GM18861 (cell line): ENCODE measurements at regions not wholly inside any gene's neighbourhood (a gene's known extent, or its start where the extent isn't known, plus 50 kb on each side); places are given as distances from the start of the nearest gene placed in this dataset.
"Not testable (repeated sequence)": the region's sequence is repeated elsewhere in the genome, so short reads cannot be mapped to it uniquely, and the experiment has no call there.

ENCODE experiments used
- ATAC-seq: cut with Tn5 transposase; IDR thresholded peaks from one replicate; pipeline ENCODE4 v1.9.1; 2021; ENCODE audit not compliant: unreplicated experiment

DNA sequence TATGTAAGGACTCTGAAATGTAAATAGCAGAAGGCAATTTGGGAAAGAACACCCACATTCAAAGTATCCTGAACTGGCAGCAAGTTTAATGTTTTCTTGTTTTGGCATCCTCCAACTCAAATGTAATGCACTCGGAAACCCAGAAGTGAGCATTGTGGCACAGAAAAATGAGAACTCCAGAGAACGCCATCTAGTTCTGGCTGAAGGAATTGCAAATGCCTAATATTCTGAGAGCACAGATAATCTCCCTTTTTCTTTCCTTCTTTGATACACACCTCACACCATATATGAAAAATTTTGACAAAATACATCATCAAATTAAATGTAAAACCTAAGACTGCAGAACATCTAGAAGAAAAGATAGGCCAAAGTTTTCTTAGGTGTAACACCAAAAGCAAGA, 52.1 kb downstream of the PWWP3B start:
- no peak for ATAC-seq

DNA sequence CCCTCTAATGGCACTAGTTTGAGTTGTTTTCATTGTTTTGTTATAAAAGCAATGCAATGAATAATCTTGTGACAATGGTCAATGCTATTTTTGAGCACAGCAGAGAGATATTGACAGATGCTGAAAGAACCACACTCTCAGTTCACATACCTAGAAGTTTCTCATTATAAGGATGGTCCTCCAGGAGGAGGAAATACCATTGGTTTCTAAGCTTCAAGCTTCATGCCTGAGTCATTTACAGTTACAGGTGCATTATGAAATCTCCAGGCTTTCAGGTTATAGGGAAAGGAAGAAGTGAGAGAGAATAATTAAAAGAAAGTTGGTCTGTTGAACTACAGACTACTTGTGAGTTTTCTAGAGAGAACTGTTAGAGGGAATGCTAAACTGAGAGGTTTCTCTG, 75.3 kb downstream of the PWWP3B start:
- ATAC-seq: no peak

DNA sequence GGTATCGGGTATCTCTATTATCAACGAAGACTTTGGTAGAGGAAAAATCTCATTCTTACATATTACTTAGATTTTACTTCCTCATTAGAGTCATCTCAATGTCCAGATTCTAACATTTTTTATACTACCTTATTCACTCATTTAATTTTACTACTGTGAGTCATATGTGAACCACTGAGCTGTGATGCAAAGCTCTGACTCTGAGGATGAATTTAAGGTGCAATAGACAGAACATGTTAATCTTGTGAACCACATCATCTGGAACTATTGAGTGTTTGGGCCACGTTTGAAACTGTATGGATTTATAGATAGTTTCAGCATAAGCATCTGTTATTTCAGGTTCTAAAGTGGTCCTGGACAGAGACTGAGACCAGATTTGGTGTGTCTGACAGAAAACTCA, 78.4 kb downstream of the PWWP3B start:
- no peak for ATAC-seq

DNA sequence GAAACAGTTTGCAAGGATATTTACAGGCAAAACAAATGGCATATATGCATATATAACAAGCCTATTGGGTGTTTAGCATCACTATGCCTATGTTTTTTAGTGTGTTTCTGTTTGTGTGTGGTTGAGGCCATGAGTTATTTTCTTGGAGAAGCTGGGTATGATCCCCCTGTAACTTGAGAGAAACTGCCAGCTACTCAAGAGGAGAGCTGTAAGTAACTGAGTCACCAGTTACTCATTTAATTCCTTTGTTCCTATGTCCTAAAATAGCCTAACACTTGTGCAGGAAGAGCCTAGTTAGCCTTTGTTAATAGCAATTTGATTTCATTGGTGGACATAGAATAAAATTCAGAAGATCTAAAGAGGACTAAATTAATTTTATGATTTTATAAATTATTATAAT, 79.1 kb downstream of the PWWP3B start:
- no peak for ATAC-seq

DNA sequence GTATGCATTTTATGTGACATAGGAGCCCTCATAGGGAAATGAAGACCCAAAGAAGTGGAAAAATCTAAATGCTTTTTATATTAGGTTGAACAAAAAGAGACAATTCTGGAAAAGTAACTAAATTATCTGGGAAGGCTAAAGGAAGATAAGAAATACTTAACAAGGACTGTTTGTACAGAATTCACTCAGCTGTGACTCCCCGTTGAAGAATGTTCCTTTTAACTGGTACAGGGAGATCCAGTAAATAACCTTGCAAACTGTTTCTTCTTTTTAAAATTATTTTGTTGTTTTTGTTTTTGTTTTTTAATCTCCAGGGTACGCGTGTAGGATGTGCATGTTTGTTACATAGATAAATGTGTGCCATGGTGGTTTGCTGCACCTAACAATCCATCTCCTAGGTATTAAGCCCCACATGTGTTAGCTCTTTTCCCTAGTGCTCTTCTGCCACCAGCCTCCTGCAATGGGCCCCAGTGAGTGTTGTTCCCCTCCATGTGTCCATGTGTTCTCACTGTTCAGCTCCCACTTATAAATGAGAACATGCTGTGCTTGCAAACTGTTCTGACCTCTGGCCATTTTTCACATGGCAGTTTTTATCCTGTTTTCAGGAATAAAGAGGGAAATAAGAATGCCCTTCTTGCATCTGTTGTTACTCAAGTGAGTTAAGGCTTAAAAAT, 81.7 kb downstream of the PWWP3B start:
- ATAC-seq: no peak

DNA sequence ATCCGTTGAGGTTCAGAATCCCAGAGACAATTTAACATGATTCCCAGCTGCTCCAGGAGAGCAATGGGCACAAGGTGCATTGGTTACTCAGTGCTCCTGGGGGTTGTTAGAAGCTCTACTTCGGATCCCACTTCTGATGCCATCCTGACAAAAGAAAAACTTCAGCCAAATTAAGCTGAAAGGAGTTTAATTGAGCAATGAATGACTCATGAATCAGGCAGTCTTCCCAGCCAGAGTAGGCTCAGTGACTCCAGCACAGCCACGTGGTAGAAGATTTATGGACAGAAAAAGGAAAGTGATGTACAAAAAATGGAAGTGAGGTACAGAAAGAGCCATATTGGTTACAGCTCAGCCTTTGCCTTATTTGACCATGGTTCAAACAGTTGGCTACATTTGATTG, 95.7 kb downstream of the PWWP3B start:
- ATAC-seq: no peak

DNA sequence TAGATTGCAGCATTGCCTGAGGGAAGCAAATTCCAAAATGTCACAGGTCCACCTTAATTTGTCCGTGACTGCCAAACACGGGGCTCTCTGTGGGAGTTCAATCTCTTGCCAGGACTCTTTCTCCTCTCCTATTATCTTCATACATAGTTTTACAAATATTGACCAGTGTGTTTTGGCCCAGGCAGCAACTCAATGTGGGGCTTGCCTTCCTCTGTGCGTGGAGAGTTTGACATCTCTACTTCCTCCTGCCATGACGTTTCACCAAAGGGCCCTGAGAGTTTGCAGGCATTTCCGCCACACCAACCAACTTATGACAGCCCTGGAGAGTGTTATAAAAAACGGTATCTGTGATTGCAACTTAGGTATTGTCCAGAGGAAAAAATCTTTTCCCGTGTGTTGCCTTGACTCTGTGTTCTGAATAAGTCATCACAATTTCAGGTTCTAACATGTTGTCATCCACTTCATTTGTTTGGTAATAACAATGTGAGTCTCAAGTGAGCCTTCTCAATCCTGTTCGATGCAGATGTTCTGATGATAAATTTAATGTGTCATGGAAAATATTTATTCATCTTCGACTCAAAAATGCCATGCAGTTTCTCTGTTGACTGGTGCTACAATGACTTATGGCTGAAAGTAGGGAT, 106.0 kb downstream of the PWWP3B start:
- ATAC-seq: not testable (repeated sequence)

DNA sequence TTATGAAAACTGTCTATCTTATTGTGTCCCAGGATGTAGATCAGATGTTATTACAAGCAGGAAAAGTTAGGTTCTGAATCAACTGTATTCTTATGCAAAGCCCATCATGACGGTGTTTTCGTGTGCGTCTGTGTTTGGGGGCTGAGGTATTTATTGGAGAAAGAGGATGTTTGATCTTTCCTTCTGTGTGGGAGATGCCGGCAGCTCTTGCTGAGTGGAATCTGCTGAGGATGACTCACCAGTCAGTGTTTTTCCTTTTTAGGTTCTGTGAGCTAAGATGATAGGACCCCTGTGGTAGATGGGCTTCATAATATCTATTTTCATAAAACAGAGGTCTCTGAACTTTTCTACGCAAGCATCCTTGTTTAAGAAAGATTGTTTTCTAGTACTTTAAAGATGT, 107.1 kb downstream of the PWWP3B start:
- ATAC-seq: not testable (repeated sequence)

DNA sequence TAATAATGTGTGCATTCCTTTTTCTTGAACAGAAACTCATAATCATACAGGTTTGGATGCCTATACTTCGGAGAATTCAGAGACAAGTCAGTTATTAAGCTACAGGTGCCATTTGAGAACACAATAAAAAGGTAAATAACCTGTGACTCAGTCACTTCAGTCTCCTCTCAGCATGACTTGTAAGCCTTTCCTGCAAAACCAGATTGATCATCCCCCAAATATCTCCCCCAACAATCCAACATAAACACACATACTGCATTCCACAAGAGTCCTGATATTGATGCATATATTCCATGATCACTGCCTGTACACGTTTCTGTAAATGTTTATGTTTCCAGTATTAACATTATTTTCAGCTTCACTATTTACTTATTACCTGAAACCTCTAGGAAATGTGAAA, 110.8 kb downstream of the PWWP3B start:
- ATAC-seq: no peak

DNA sequence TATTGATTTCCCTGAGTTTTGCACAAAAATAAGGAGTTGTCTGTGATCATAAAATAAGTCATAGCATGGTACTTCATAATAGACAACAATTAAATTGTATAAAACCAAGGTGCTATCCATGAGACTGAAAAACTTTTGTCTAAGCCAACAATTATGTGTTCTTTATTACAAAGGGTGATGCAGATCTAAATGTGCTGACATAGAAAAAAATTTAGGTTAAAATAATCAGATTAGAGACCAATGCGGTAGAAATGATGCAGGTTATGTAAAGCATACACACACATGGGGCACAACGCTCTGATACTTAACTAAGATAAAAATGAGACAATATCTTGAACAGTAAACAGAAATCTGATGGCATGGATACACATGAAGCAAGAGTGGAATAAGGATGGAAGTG, 113.3 kb downstream of the PWWP3B start:
- no peak for ATAC-seq

DNA sequence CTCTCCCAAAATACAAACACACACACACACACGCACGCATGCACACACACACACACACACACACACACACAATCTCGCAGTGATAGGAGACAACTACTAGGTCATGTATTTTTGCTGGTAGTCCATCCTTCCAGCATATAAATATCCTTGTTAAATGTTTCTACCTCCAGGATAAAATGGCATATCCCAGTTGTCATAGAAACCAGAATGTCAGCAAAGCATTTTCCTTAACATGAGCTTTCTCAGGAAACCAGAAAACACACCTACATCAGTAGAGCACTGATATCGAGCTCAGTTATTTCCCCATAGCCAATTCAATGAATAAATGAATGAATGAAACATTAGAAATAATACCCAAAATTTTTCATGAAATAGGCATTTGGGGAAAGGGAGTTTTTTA, 115.7 kb downstream of the PWWP3B start:
- no peak for ATAC-seq

DNA sequence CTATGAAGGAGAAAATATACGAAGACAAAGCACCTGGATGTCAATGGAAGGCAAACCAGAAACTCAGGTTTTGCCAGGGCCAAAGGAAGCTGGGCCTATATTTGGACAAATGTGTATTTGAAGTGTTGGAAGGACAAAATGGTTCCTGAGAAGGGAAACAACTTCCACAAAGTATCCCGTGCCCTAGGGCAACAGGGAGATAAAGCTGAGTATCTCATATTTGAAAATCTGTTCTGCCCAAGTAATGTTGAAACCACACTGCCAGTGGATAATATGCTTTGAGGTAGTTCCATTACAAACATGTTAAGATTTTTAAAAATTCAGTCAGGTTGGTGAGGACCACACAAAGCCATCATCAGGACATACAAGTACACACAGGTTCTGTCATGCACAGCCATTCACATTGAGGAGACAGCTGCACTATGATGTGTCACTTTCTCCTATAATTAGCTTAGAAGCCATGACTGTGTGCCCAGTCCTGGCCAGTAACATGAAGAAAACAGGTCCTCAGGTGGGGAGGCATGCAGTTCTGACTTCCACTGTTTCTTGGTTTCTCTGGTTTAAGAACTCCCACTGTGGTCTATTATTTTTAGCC, 116.4 kb downstream of the PWWP3B start:
- ATAC-seq: no peak

DNA sequence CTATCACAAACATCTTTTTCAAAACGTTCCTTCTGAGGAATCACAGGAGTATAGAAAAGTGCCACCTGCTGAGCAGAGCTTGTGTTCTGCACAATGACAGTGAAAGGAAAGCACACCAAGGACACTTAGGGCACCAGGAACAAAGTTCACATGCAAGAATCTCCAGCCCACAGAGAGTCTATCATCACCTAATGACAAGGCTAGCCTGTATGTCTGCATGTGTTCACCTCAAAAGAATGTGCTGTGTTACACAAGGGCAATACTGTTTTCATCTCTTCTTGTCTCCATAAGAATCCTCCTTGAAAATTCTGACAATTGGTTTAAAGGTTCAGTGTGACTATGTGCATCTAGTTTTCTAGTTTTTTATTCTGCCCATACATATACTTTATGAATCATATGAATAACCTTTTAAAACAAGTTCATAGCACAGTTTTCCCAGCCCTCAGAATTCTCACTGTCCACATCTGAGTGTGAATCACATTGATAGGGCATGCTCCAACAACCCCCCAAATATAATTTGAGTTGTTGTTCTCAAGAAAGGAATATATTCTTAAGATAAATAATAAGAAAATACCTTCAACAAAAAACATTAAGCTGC, 118.0 kb downstream of the PWWP3B start:
- ATAC-seq: no peak

DNA sequence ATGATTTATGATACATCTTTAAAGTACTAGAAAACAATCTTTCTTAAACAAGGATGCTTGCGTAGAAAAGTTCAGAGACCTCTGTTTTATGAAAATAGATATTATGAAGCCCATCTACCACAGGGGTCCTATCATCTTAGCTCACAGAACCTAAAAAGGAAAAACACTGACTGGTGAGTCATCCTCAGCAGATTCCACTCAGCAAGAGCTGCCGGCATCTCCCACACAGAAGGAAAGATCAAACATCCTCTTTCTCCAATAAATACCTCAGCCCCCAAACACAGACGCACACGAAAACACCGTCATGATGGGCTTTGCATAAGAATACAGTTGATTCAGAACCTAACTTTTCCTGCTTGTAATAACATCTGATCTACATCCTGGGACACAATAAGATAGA, 122.7 kb downstream of the PWWP3B start:
- ATAC-seq: not testable (repeated sequence)

DNA sequence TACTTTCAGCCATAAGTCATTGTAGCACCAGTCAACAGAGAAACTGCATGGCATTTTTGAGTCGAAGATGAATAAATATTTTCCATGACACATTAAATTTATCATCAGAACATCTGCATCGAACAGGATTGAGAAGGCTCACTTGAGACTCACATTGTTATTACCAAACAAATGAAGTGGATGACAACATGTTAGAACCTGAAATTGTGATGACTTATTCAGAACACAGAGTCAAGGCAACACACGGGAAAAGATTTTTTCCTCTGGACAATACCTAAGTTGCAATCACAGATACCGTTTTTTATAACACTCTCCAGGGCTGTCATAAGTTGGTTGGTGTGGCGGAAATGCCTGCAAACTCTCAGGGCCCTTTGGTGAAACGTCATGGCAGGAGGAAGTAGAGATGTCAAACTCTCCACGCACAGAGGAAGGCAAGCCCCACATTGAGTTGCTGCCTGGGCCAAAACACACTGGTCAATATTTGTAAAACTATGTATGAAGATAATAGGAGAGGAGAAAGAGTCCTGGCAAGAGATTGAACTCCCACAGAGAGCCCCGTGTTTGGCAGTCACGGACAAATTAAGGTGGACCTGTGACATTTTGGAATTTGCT, 123.8 kb downstream of the PWWP3B start:
- not testable (repeated sequence) for ATAC-seq

DNA sequence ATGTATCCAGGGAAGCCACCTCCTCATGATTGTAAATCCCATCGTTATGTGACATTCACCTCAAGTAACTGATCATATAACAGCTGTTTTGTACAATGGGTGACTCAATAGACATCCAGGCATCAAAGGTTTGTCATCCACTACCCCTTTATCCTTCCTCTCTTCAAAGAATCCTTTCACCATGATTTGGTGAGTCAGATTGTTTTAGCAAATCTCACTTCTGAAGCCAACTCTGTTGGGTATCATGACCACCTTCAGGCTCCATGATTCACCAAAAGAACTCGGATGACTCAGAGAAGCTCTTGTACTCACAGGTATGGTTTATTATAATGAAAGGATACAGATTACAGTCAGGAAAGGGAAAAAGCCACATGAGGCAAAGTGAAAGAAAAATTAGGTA, 132.1 kb downstream of the PWWP3B start:
- no peak for ATAC-seq

DNA sequence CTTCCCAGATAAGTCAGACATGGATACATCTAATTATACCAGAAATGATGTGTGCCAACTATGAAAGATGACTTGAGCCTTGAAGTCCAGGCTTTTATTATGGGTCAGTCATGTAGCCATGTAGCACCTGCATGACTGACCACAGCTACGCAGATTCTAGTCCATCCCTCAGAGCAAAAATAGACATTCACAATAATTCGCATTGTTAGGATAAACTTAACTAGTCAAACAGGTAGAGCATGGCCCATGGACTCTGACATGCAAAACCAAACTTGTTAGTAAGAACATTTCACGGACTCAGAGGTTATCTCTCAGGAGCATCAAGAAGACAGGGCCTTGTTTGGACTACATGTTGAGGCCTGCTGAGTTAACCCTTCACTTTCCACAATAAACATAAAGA, 132.6 kb downstream of the PWWP3B start:
- no peak for ATAC-seq

DNA sequence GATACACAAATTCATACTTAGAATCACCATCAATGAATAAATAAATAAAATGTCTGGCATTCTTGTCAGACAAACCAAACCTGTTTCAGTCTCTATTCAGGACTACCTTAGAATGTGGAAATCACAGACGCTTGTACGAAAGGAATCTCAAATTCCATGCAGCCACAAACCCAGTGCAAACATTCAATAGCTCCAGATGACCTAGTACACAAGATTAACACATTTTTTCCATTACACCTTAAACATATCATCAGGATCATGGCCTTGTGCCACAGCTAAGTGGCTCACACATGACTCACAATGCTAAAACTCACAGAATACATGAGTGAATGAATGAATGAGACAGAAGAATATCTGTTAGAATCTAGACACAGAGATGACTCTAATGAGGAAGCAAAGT, 134.2 kb downstream of the PWWP3B start:
- no peak for ATAC-seq

DNA sequence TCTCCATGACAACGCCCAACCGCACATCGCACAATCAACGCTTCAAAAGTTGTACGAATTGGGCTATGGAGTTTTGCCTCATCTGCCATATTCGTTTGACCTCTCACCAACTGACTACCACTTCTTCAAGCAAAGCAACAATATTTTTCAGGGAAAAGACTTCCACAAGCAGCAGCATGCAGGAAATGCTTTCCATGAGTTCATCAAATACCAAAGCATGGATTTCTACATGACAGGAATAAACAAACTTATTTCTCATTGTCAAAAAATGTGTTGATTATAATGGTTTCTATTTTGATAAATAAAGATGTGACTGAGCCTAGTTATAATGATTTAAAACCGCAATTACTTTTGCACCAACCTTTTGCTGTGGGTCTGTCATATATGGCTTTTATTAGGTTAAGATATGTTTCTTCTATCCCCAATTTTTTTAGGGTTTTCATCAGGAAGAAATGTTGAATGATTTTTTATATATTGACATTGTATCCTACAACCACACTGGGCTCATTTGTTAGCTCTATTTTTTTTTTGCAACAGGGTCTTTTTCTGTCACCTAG, 138.4 kb downstream of the PWWP3B start:
- ATAC-seq: no peak

DNA sequence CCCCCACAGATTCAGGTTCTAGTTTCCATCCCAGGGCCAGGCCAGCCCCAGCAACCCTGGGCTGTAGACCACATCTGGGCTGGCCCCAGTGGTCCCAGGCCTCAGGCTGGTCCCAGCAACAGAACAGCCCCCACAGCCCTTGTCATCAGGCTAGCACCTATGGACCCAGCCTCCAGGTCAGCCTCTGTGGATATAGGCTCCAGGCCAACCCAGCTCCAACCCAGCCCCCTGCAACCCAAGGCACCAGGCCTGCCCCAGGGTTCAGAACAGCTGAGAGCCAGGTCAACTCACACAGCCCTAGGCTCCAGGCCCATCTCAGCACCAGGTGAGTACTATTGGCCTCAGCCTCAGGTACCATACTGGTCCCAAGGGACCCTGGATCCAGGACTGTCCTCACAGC, 155.3 kb downstream of the PWWP3B start:
- ATAC-seq: no peak

DNA sequence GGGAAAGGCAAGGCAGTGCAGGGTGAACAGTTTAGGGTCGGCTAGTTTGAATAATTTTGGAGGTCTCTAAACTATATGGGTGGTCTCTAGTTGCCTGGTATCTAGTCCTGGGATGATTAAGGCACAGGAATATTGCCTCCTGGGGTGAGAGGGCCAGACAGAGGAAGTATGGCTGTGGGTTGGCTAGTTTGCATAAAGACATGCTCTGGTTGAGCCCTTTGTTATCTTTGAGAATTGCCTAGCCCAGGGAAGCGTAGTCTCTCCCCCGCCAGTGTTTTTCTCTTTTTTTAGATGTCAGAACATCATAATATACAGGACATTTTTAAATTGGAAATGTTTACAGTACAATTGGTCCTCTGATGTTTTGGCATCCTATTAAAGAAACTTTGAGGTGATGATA, 163.5 kb downstream of the PWWP3B start:
- ATAC-seq: no peak

DNA sequence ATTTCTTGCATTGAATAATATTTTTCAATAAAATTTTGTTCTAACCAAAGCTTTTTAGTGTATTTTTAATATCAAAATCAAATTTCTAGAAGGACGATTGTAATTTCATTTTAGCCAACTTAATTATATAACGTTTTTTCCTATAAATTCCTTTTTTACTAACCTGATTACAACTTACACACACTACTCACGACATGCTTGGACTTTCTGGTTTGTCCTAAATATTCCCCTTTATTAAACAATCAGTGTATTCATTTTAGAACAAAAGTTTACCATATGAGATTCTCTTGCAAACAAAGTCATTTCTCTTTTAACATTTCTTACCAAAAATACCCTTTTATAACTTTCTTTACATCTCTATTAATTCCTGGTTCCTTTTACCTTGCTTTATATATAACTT, 173.7 kb downstream of the PWWP3B start:
- ATAC-seq: no peak
